Stomach (tissue), 4 donors: ENCODE measurements at regions not wholly inside any gene's neighbourhood (a gene's known extent, or its start where the extent isn't known, plus 50 kb on each side); places are given as distances from the start of the nearest gene placed in this dataset.

Source experiments
- POLR2A ChIP-seq, 4 donors: fragments of 450-650 bp; IDR thresholded peaks; one replicate each; pipeline ENCODE4 v1.6.1; 2016; ENCODE audit warnings: antibody characterized with exemption in 4 of 4, control low read depth in 2 of 4, mild to moderate bottlenecking in 1 of 4, moderate library complexity in 1 of 4
- TF ChIP-seq, protein P1 (sequence below), 7 experiments: fragments of 450-650 bp in 4 of 7; fragments of 200-600 bp in 3 of 7; sonication (generic) in 3 of 7; IDR thresholded peaks; one replicate each; pipeline ENCODE4 v1.5.1; 2016 to 2019; ENCODE audit warnings: antibody characterized with exemption in 7 of 7, control low read depth in 2 of 7, mild to moderate bottlenecking in 1 of 7

DNA sequence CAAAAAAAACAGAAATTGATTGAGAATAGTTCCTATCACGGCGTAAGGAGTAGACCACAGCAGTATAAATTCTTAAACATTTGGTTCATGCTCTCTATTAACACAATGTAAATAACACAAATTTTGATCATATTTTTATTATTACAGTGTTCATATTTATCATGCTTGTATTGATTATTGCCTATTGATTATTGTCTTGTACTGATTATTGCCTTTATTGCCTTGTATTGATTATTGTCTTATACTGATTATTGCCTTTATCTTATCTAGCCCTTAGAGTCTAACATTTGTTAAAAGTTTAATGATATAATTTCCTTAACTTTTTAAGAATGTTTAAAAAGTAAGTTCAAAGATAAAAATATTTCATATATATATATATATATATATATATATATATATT, 460.7 kb downstream of the KCNT2 start:
- TF ChIP-seq, protein P1, sequence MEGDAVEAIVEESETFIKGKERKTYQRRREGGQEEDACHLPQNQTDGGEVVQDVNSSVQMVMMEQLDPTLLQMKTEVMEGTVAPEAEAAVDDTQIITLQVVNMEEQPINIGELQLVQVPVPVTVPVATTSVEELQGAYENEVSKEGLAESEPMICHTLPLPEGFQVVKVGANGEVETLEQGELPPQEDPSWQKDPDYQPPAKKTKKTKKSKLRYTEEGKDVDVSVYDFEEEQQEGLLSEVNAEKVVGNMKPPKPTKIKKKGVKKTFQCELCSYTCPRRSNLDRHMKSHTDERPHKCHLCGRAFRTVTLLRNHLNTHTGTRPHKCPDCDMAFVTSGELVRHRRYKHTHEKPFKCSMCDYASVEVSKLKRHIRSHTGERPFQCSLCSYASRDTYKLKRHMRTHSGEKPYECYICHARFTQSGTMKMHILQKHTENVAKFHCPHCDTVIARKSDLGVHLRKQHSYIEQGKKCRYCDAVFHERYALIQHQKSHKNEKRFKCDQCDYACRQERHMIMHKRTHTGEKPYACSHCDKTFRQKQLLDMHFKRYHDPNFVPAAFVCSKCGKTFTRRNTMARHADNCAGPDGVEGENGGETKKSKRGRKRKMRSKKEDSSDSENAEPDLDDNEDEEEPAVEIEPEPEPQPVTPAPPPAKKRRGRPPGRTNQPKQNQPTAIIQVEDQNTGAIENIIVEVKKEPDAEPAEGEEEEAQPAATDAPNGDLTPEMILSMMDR (IDR thresholded peaks at IDR 0.05): no peak
- no peak for TF ChIP-seq POLR2A (IDR thresholded peaks at IDR 0.05)
